ENCODE measurements at regions not wholly inside any gene's neighbourhood (a gene's known extent, or its start where the extent isn't known, plus 50 kb on each side); places are given as distances from the start of the nearest gene placed in this dataset.
"Not testable (repeated sequence)": the region's sequence is repeated elsewhere in the genome, so short reads cannot be mapped to it uniquely, and the experiment has no call there.

DNA sequence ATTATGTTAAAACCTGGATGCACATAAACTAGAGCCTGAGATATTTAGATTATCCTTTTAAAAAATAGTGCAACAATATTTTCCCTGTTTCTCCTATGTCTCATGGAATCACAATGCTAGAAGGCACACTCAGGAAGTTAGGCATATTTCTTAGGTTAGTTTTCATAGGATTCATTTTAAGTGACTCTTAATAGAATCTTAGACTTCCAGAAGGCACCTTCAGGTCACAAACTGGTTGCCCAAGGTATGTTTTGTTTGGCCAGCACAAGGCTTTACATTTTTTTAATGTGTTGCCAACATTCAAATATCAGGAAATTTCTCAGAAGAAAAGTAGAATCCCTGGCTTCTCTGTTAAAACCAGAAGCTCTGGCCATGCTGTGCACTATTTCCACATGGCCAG is 129.3 kb downstream of the LNPK start:
- DNase-seq, result no peak

DNA sequence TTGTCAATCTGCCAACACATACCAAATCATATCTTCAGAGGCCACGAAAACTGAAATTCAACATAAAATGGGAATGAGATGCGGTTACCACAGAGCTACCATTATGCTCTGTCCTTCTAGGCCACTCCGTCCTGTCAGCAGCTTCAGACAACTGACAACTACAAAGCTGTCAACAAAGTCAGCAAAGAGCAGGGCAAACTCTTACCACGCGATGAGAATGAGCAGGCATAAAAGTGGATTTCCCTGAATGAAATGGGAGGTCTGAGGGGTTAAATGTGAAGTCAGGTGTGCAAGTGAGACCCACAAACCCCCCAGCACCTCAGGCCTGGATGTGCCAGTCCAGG is 130.1 kb downstream of the LNPK start:
- DNase-seq, result no peak

DNA sequence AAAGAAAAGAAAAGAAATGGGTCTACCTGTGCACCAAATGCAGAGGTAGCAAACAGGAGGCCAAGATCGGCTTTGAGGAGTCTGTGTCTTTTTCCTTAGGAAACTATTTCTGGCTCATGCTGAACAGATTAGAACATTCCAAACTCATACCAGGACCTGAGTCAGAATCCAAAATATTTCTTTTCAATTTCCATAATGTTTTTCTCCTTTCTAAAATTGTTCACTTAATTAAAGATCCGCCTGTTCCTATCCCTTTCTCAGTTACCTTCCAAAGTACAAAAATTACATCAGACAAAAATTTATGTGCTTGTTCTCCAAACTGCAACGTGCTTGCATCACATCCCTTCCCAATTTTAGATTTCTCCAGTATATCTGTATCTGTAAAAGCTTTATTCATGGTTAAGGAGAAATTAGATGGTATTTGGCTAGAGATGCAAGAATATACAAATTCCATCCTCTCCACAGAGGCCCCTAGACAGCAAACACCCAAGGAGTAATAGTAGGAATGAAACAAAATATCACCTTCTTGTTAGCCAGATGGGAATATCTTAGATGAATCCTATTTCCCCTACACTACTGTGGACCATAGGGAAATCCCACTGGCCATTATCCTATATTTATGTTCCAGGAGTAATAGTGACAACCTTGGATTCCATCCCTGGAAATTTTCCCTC is 130.6 kb downstream of the LNPK start:
- DNase-seq, result no peak

- no peak for DNase-seq
Measured at GRCh38 chr2:175865716-175866115, 136.4 kb downstream of the LNPK start.

GRCh38 chr2:175864137-175864850 is 137.8 kb downstream of the LNPK start:
- DNase-seq, result no peak

DNA sequence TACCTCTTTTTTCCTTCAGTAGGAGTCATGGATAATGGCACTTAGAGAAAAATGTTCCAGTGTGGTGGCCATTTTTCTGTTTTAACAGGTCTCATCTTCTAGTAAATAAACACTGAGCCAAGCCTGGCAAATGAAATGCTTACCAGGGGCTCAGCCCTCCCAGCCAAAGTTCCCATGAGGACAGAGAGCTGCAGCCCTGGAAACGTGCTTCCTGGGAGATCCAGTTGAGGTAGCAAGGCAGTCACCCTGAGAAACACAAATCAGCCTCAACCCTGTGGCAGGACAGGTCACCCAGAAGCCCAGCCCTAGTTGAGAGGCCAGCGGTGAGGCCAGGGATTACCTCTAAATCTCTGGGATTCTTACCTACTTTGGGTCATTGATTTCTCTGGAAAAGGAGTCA is 140.1 kb downstream of the LNPK start:
- no peak for DNase-seq

DNA sequence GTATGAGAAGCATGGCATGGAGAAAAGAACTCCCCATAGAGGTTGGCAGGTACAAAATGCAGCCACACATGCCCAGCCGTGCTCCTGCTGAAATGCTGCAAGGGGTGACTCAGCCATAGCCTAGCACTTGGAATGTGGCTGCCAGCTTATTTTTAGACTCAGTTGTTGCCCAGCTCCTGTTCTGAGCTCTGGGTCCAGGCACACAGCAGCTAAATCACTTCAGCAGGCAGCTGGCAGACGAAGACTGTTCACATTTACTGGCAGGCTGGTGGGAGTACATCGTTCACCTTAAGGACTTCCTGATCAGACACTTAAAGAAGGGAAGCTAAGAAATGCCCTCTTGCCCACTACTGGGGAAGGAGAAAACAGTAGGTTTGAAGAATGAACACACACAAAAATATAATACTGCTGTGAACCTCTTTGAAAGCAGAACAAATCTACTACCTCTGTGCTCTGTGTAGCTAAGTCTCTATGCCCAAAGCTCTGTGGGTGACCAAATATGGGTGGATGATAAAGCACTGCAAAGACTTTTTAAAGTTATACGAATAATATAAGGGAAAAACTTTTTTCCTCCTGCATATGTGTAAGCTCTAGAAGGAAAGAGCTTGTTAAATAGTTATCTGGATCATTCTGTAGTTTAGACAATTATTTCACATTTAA is 146.1 kb downstream of the LNPK start:
- DNase-seq, result no peak

GRCh38 chr2:175855236-175855635 is 146.8 kb downstream of the LNPK start:
- DNase-seq, result no peak

DNA sequence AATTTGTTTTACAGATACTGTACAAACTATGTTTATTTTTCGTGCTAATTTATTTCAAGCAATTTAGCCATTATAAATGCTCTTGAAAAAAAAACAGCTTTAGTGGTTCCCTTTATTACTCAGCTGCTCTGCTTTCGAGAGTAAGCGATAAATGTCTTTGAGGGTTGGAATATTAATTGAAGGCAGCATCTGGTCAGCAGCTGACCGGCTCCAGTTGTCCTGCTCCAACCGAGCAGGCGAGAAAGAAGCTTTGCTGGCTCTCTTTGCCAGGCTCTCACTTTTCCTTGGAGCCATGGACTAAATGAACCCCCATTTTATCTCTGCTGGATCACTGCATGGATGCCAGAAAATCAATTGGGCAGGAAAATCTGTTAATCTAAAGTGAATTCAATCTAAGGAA is 147.4 kb downstream of the LNPK start:
- DNase-seq, result no peak

GRCh38 chr2:175854129-175854528 is 147.9 kb downstream of the LNPK start:
- no peak for DNase-seq

DNA sequence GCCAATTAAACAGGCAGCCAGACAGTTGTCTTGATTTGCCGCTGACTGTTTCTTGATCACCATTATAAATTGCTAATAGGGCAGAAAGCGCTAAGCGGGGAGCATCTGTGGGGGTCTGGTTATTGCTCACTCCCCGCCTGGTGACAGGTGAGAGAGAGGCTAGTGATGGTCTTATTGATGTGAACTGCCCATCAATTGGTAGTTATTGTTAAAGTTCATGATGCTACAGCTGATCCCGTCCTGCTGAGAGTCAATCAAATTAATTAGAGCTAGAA is 148.5 kb downstream of the LNPK start:
- no peak for DNase-seq

DNA sequence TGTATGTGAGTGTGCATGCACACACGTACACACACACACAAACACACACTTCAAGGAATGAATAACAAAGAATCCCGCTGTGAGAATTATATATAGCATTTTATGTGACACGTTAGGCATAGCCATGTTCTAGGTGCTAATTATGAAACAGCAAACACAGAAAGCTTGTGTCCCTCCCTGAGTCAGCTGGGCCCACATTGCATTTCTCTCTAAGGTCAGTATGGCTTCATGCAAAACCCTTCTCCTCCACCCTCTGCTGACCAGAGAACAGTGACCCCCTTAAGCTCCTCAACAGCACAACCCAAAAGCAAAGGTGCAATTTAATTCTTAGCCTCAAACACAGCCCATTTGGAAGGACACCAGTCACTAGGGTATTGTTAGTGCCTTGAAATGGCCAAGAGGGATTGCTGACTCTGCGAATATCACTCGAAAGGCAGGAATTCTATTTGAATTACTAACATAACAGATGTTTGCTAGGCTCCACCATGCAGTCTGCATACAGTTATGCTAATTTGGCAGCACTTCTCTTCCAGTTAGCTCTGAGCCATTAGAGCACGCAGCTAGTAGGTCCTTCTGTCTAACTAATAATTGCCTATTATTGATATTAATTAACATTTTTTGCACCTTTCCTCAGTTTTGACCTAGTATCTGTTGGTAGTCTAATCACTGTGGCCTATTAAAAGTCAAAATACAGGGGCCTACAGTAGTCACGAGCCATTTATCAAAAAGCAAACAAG is 149.0 kb downstream of the LNPK start:
- DNase-seq, result no peak

DNA sequence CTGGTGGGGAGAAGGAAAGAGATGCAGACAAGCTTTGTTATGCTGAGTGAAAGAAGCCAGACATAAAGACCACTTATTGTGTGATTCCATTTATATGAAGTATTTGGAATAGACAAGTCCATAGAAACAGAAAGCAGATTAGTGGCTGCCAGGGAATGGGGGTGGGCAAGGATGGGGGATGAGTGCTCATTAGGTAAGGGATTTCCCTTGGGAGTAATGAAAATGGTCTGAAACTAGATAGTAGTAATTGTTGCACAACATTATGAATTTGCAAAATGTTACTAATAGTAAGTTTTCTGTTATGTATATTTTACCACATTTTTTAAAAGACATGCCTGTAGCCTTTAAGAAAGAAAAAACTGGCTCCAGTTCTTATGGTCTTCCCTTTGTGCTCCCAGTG is 154.9 kb downstream of the LNPK start:
- no peak for DNase-seq

- no peak for DNase-seq
Measured at GRCh38 chr2:175844169-175844568, 157.9 kb downstream of the LNPK start.

- no peak for DNase-seq
Measured at GRCh38 chr2:175843625-175844024, 158.4 kb downstream of the LNPK start.

GRCh38 chr2:175842996-175843395 is 159.1 kb downstream of the LNPK start:
- no peak for DNase-seq

DNA sequence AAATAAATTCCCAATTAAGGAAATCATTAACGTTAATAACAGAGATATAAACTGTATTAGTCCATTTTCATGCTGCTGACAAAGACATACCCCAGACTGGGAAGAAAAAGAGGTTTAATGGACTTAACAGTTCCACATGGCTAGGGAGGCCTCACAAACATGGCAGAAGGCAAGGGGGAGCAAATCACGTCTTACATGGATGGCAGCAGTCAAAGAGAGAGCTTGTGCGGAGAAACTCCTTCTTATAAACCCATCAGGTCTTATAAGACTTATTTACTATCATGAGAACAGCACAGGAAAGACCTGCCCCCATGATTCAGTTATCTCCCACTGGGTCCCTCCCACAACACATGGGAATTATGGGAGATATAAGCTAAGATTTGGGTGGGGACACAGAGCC is 161.3 kb downstream of the LNPK start:
- DNase-seq, result not testable (repeated sequence)

- no peak for DNase-seq
Measured at GRCh38 chr2:175840256-175840655, 161.8 kb downstream of the LNPK start.

- DNase-seq, result no peak
Measured at GRCh38 chr2:175838979-175839378, 163.1 kb downstream of the LNPK start.

- DNase-seq, result no peak
Measured at GRCh38 chr2:175837046-175837445, 165.0 kb downstream of the LNPK start.

DNA sequence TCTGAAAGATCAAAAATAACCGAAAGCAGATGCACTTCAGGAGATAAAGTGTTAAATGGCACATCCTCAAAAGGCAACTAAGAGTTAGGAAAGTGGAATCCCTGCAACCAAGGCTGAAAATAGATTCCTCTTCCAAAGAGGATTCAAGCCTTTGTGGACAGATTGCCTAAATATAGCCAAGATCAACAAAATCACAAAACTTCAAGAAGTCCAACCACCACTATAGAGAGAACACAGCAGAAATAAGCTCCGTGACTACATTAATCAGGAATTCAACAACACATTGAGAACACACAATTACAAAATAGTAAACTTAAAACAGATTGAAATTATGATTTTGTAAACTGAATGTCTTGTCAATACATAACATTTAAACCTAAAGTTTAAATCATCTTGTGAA is 165.7 kb downstream of the LNPK start:
- no peak for DNase-seq

DNA sequence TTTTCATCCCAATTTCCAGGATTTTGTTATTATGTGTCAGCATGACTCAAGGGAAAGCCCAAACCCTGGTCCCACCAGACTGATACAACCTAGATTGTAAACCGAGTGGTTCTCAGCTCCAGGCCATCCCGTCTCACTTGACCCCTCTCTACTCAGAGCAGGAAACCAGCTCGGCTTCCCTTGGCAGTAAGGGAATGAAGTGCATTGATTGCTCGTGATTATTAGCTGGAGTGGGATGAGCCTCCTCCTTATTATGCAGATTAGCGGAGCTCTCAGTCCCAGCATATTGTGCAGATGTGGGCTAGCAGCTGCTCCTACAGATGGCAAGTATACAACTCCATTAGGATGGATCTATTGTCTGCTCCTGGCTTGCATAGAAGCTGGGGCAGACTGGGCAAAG is 167.6 kb downstream of the LNPK start:
- DNase-seq, result no peak

GRCh38 chr2:175832866-175833265 is 169.2 kb downstream of the LNPK start:
- DNase-seq, result no peak

DNA sequence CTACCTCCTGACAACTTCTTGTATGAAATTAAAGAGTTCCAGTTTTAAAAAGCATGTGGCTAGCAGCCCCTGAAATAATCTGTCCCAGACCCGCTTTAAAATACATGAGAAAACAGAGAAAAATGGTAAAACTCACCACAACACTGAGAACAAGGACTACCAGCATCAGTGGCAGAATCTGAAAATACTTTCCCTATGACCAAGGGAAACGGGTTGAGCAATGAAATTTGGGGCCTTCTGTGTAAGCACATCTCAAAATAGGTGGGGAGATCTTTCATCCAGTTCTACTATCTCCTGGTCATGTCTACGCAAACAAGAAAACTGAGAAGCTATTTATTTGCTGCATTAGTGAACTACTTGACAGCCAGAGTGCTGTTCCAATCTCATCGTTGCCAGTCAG is 172.3 kb downstream of the LNPK start:
- DNase-seq, result no peak
